GM19099 (cell line): ENCODE measurements at regions not wholly inside any gene's neighbourhood (a gene's known extent, or its start where the extent isn't known, plus 50 kb on each side); places are given as distances from the start of the nearest gene placed in this dataset.

Source experiments
- POLR2A ChIP-seq: IDR thresholded peaks from 3 replicates; pipeline ENCODE4 v1.6.1; 2011; ENCODE audit warnings: low read depth; ENCODE audit not compliant: insufficient read length; ENCODE audit errors: extremely low read depth

- no peak for TF ChIP-seq POLR2A
Measured at GRCh38 chr10:78868456-78868855, 200.3 kb upstream of the ZMIZ1 start.

- no peak for TF ChIP-seq POLR2A
Measured at GRCh38 chr10:78868861-78869260, 199.9 kb upstream of the ZMIZ1 start.

GRCh38 chr10:78869508-78870454, 199.0 kb upstream of the ZMIZ1 start:
- TF ChIP-seq POLR2A = no peak

GRCh38 chr10:78870458-78870857, 198.3 kb upstream of the ZMIZ1 start:
- no peak for TF ChIP-seq POLR2A

GRCh38 chr10:78871796-78872195, 197.0 kb upstream of the ZMIZ1 start:
- no peak for TF ChIP-seq POLR2A

GRCh38 chr10:78873413-78873812, 195.4 kb upstream of the ZMIZ1 start:
- TF ChIP-seq POLR2A = no peak

- TF ChIP-seq POLR2A = no peak
Measured at GRCh38 chr10:78875331-78875877, 193.4 kb upstream of the ZMIZ1 start.

GRCh38 chr10:78875932-78876331, 192.8 kb upstream of the ZMIZ1 start:
- no peak for TF ChIP-seq POLR2A

- TF ChIP-seq POLR2A = no peak
Measured at GRCh38 chr10:78876449-78876848, 192.3 kb upstream of the ZMIZ1 start.

- TF ChIP-seq POLR2A = no peak
Measured at GRCh38 chr10:78879621-78880020, 189.1 kb upstream of the ZMIZ1 start.

- TF ChIP-seq POLR2A = no peak
Measured at GRCh38 chr10:78886129-78886528, 182.6 kb upstream of the ZMIZ1 start.

GRCh38 chr10:78889536-78890063, 179.2 kb upstream of the ZMIZ1 start:
- no peak for TF ChIP-seq POLR2A

GRCh38 chr10:78890506-78890905, 178.3 kb upstream of the ZMIZ1 start:
- no peak for TF ChIP-seq POLR2A

GRCh38 chr10:78891741-78892140, 177.0 kb upstream of the ZMIZ1 start:
- TF ChIP-seq POLR2A = no peak

GRCh38 chr10:78892338-78893176, 176.2 kb upstream of the ZMIZ1 start:
- TF ChIP-seq POLR2A = no peak
